CD4-positive, alpha-beta T cell treated with Interleukin-15 for 1 hour (primary cell): ENCODE measurements at regions not wholly inside any gene's neighbourhood (a gene's known extent, or its start where the extent isn't known, plus 50 kb on each side); places are given as distances from the start of the nearest gene placed in this dataset.
"Not testable (repeated sequence)": the region's sequence is repeated elsewhere in the genome, so short reads cannot be mapped to it uniquely, and the experiment has no call there.

ENCODE experiments used
- DNase-seq: peaks from one replicate; pipeline ENCODE4 v3.0.0-alpha.2; 2020

DNA sequence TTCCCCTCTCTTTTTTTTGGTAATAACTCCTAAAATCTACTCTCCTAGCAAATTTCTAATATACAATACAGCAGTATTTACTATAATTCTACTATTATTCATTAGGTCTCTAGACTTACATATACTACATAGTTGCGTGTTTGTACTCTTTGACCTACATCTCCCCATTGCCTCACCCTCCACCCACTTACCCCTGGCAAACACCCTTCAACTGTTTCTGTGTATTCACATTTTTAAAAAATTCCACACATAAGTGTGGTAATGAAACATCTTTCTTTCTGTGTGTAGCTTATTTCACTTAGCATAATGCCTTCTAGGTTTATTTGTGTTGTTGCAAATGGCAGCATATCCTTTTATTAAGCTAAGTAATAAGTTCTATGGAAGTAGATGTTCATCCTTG, 336.0 kb downstream of the CCDC85A start:
- DNase-seq: no peak

DNA sequence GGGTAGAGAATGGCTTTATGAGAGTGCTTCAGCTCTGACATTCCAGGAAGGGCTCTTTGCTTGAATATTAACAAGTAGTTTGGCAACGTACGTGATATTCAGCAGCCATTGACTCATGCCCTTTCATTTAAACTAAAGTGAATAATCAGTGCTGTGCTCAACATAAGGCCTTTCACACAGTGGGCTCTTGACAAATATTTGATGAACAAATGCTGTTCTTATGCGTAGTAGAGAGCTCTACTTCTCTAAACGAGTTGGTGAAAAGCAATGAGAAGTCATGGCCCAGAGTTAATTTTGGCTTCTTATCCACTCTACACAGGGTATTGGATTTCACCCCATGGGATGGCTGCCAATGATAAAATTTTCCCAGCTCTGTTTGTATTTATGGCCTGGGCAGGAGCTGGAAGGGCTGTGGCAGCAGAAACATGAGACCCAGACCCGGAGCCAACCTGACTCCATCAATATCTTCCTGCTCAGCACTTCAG, 338.9 kb downstream of the CCDC85A start:
- DNase-seq: no peak

DNA sequence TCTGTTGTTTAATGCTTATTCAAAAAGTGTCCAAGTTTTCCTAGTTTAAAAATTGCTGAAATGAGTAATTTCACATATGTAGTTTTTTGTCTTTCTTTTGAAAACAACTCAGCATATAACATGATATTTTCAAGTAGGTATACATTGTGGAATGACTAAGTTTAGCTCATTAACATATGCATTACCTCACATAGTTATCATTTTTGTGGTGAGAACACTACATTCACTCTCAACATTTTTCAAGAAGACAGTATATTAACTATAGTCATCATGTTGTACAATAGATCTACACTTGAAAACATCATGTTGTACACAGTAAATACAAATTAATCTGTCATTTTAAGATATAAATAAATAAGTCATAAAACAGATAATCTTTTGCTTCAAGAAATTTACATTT, 340.0 kb downstream of the CCDC85A start:
- no peak for DNase-seq

DNA sequence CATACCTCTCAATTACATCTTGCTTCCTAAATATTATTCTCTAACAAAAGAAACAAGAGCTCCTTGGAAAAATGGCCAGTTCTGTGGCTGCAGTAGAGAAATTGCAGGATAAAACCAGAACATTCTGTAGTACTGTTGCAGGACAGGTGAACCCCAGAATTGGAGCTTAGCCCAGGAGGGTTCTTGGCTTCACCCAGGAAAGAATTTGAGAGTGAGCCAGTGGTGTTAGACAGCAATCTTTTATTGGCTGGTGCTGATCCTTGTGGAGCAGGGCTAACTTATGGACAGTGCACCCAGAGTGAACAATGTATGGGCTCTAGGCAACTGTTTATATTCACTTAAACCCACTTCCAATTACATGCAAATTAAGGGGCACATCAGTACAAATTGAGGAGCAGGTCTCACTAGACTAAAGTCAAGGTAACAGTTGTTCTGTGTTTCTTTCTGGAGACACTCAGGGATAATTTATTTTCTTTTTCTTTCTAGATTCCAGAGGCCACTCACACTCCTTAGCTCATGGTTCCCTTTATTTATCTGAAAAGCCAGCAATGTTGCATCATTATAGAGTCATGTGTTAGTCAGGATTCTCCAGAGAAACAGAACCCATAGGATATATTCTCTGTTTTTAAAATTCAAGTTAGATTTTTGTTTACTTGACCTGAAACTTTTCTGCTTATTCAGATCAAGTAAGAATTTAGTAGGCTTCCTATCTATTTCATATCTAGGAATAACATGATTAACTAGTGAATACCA, 348.1 kb downstream of the CCDC85A start:
- no peak for DNase-seq

- DNase-seq: no peak
Measured at GRCh38 chr2:56534321-56534720, 350.5 kb downstream of the CCDC85A start.

GRCh38 chr2:56537756-56538155, 354.0 kb downstream of the CCDC85A start:
- no peak for DNase-seq

DNA sequence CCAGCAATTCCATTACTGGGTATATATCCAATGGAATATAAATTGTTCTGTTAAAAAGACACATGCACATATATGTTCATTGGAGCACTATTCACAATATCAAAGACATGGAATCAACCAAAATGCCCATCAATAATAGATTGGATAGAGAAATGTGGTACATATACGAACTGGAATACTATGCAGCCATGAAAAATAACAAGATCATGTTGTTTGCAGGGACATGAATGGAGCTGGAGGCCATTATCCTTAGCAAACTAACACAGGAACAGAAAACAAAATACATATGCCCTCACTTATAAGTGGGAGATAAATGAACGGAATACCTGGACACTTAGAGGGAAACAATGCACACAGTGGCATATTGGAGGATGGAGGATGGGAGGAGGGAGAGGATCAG, 355.8 kb downstream of the CCDC85A start:
- DNase-seq: no peak

GRCh38 chr2:56540467-56540866, 356.7 kb downstream of the CCDC85A start:
- DNase-seq: no peak

- no peak for DNase-seq
Measured at GRCh38 chr2:56540916-56541315, 357.1 kb downstream of the CCDC85A start.

- no peak for DNase-seq
Measured at GRCh38 chr2:56542213-56542612, 358.4 kb downstream of the CCDC85A start.

- DNase-seq: no peak
Measured at GRCh38 chr2:56565143-56565542, 381.4 kb downstream of the CCDC85A start.

- DNase-seq: no peak
Measured at GRCh38 chr2:56571074-56571473, 387.3 kb downstream of the CCDC85A start.

DNA sequence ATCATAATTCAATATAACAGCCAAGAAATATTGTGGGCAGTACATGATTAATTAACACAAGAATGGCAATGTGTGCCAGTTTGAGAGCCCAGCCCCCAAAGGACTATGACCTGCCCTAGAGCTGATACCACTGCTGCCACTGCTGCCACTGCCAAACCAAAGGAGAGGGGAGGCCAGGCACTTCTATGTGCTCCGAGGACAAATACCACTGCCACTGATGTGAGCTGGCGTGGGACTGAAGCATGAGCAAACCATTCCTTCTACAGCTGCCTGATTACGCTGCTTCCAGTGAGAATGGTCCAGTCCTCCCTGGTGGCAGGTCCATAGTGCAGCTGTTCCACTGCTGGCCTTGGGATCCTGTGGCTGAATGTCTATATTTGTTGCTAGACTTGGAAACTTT, 392.2 kb downstream of the CCDC85A start:
- no peak for DNase-seq

- DNase-seq: no peak
Measured at GRCh38 chr2:56580242-56580641, 396.5 kb downstream of the CCDC85A start.

DNA sequence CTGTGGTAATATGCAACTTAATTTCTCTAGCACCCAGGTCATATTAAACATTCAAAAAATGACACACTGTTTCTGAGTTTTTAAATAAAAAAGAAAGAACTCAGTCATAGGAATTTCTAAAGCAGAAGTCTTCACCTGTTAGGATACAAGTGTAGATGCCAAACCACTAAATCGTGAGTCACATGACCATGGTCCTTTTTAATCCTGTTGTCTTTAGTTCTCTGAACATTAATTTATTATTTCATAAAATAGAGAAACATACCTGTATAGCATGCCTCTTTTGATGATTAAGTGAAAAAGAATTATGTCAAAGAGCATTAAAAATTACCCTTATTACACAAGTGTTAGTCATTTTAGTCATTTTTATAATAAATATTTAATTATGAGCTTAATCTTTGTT, 398.8 kb downstream of the CCDC85A start:
- DNase-seq: no peak

- no peak for DNase-seq
Measured at GRCh38 chr2:56583796-56584315, 400.1 kb downstream of the CCDC85A start.

- DNase-seq: no peak
Measured at GRCh38 chr2:56587456-56587855, 403.7 kb downstream of the CCDC85A start.

DNA sequence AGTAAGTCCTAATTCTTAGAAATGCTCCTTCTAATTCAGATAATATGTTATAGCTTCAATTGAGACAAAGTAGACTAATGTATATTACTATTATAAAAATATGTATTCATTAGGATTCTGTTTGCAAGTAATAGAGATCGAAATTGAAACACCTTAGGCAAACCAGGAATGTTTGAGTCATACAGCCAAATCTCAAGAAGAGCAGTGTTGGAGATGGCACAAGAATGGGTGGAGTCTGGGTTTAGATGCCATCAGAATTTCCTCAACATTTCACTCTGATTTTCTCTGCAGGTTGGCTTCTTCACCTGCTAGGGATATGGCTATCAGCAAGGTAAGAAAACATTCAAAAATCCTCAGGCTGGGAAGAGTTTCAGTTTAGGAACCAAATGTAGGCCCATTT, 405.4 kb downstream of the CCDC85A start:
- DNase-seq: no peak

- no peak for DNase-seq
Measured at GRCh38 chr2:56589835-56590234, 406.0 kb downstream of the CCDC85A start.

DNA sequence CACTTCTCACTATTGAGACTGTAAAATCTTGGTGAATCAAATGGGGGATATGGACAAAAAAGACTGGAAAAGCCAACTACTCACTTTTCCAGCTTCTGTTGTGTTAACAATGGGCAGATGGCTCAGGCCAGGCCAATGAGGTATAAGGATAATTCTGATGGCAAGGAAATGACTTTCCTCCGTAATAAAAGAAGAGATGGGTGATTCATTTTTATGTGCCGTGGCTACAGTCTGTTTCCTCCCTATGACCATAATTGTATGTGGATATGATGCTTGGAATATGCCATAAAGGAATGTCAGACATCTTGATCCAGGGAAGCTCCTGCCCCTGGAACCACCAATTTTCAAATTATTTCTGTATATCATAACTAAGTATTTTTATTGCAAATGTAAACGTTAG, 406.8 kb downstream of the CCDC85A start:
- no peak for DNase-seq

- DNase-seq: not testable (repeated sequence)
Measured at GRCh38 chr2:56606086-56606485, 422.3 kb downstream of the CCDC85A start.

- no peak for DNase-seq
Measured at GRCh38 chr2:56613254-56613653, 429.5 kb downstream of the CCDC85A start.

- no peak for DNase-seq
Measured at GRCh38 chr2:56613920-56614319, 430.1 kb downstream of the CCDC85A start.

DNA sequence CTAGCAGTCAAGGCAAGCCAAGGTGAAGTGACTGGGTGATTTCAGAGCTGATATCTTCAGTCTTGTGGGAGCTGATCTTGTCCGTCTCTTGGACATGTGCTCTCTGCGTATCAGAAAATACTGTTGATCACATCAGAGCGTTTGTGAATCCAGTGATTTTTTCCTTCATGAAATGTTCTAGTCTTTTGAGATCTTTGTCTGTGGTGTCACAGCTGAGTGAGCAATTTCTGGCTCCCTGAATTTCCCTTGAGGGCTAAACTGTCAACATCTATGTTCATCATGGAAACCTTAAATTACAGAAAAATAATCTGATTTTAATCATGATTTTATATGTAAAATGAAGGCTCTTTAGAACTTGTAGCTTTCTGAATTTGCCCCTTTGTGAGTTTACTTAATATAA, 432.0 kb downstream of the CCDC85A start:
- DNase-seq: no peak

DNA sequence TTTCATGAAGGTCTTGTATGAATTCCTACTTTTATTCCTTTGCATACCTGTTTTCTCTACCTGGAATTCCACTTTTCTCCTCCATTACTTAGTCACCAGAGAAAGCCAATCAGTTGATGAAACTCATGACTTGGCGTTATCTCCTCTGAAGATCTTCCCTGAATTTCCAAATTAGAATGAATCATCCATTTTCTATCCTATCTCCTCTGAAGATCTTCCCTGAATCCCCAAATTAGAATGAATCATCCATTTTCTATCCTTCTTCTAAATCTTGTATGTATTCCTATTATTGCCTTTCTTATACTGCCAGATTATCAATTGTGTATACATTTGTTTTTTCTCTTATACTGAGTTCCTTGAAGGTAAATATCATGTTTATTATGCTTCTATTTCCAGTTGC, 440.4 kb downstream of the CCDC85A start:
- no peak for DNase-seq
